ENCODE measurements at regions not wholly inside any gene's neighbourhood (a gene's known extent, or its start where the extent isn't known, plus 50 kb on each side); places are given as distances from the start of the nearest gene placed in this dataset.

- no peaks in the 10 kb centered on the region for H3K36me3 ChIP-seq (ENCODE audit: insufficient read depth, low read length)
- no peak overlapping the region for H3K4me3 ChIP-seq (ENCODE audit: low read length)
- H3K27ac Mint-ChIP-seq: no peak overlapping the region
- ChIA-PET CTCF (no interaction called here), POLR2A (no interaction called here)
- H3K4me3 Mint-ChIP-seq: peak overlapping the region in 3 of 7 donors; percentile 1 to 39 (median 33)
- H3K36me3 Mint-ChIP-seq: peaks cover 0 to 7% (median 0%) of the 10 kb centered on the region in 3 donors
- no peak overlapping the region for H3K27ac ChIP-seq (ENCODE audit: low read depth, low read length)
- H3K9me3 ChIP-seq (ENCODE audit: low read length): no peaks in the 10 kb centered on the region
- DNase-seq: no peak
- H3K4me1 ChIP-seq (ENCODE audit: insufficient read depth, low read length): no peaks in the 10 kb centered on the region
- no peaks in the 10 kb centered on the region for H3K27me3 ChIP-seq (ENCODE audit: insufficient read depth, low read length, poor library complexity, severe bottlenecking)
- no peaks in the 10 kb centered on the region for H3K27me3 Mint-ChIP-seq
- H3K9me3 Mint-ChIP-seq: peaks cover 5 to 23% (median 7%) of the 10 kb centered on the region in 5 donors
- H3K4me1 Mint-ChIP-seq: peaks cover 0 to 7% (median 0%) of the 10 kb centered on the region in 3 donors
These were observed 832.5 kb upstream of the CHAC2 start for GRCh38 chr2:52934920-52935640.

DNA sequence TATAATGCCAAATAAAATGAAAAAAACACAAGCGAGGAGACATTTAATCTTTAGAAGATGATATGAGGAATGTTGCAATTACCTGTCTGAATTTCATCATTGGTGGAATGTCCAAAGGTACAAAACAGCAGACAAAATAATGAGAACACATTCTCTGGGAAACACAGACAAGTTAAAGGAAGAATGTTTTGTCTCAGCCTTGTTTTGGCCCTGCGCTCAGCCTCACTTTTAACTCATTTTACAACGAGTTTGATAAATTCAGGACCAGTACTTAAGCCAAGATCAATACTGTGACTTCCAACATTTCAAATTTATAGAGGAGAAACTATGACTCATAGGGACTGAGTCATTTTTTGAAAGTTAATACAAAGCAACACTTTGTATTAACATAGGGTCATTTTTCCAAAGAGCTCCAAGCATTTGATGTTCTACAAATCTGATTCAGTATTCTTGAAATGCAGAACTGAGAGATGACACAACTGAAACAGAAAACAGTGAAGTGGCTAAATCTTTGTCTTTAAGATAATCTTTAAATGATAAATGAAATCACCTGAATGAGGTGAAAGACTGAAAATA, 833.2 kb upstream of the CHAC2 start:
- H3K27ac Mint-ChIP-seq: peak overlapping the region in 1 of 8 donors; percentile 36
- peaks cover 0 to 7% (median 0%) of the 10 kb centered on the region in 3 donors for H3K4me1 Mint-ChIP-seq
- Histone ChIP-seq H3K27ac (ENCODE audit: low read depth, low read length) (no peak overlapping the region), H3K36me3 (ENCODE audit: insufficient read depth, low read length) (no peaks in the 10 kb centered on the region), H3K4me3 (ENCODE audit: low read length) (no peak overlapping the region), H3K4me1 (ENCODE audit: insufficient read depth, low read length) (no peaks in the 10 kb centered on the region), H3K9me3 (ENCODE audit: low read length) (no peaks in the 10 kb centered on the region), H3K27me3 (ENCODE audit: insufficient read depth, low read length, poor library complexity, severe bottlenecking) (no peaks in the 10 kb centered on the region)
- no peak overlapping the region for H3K4me3 Mint-ChIP-seq
- H3K9me3 Mint-ChIP-seq: peaks cover 5 to 23% (median 10%) of the 10 kb centered on the region in 5 donors
- no peaks in the 10 kb centered on the region for H3K27me3 Mint-ChIP-seq
- no peak for DNase-seq
- CTCF ChIA-PET: no interaction called here
- POLR2A ChIA-PET: no interaction called here
- peaks cover 0 to 7% (median 0%) of the 10 kb centered on the region in 3 donors for H3K36me3 Mint-ChIP-seq

DNA sequence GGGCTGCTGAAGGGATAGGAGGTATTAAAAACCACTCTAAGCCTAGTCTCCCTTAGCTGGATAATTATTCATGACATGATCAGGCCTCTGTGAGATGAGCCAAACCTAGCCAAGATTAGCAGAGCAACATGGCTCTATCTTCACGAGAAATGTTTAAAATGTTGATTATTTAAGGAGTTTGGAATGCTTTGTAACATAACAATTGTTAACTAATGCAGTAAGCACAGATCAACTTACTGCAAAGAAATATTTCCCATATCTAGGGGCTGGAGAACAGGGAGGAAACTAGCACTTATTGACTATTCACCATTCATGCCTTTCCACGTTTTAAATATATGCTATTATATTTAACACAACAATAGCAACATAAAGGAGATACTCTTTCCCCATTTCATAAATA, 833.7 kb upstream of the CHAC2 start:
- no peak overlapping the region for H3K27ac Mint-ChIP-seq
- H3K27ac ChIP-seq (ENCODE audit: low read depth, low read length): no peak overlapping the region
- ChIA-PET POLR2A (no interaction called here), CTCF (no interaction called here)
- H3K36me3 Mint-ChIP-seq: peaks cover 0 to 11% (median 0%) of the 10 kb centered on the region in 3 donors
- DNase-seq: no peak
- no peaks in the 10 kb centered on the region for H3K27me3 ChIP-seq (ENCODE audit: insufficient read depth, low read length, poor library complexity, severe bottlenecking)
- no peaks in the 10 kb centered on the region for H3K27me3 Mint-ChIP-seq
- H3K9me3 ChIP-seq (ENCODE audit: low read length): no peaks in the 10 kb centered on the region
- no peak overlapping the region for H3K4me3 ChIP-seq (ENCODE audit: low read length)
- peaks cover 0 to 7% (median 0%) of the 10 kb centered on the region in 3 donors for H3K4me1 Mint-ChIP-seq
- peaks cover 6 to 23% (median 11%) of the 10 kb centered on the region in 5 donors for H3K9me3 Mint-ChIP-seq
- no peaks in the 10 kb centered on the region for H3K4me1 ChIP-seq (ENCODE audit: insufficient read depth, low read length)
- no peaks in the 10 kb centered on the region for H3K36me3 ChIP-seq (ENCODE audit: insufficient read depth, low read length)
- no peak overlapping the region for H3K4me3 Mint-ChIP-seq

DNA sequence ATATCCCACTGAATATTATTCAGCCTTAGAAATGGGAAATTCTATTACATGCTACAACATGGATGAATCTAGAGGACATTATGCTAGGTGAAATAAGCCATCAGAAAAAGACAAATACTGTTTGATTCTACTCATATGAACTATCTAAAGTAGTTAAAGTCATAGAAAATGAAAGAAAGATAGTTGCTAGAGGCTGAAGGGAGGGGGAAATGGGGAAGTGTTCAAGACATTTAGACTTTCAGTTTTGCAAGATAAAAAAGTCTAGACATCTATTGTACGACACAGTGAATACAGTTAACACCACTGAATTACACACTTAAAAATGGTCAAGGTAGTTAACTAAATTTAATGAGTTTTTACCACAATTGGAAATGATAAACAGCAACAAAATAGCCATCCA, 835.9 kb upstream of the CHAC2 start:
- H3K27me3 ChIP-seq (ENCODE audit: insufficient read depth, low read length, poor library complexity, severe bottlenecking): no peaks in the 10 kb centered on the region
- no peak overlapping the region for H3K27ac ChIP-seq (ENCODE audit: low read depth, low read length)
- Mint-ChIP-seq H3K4me1 (peaks cover 0 to 7% (median 0%) of the 10 kb centered on the region in 3 donors), H3K36me3 (peaks cover 0 to 14% (median 0%) of the 10 kb centered on the region in 3 donors), H3K27ac (no peak overlapping the region), H3K27me3 (no peaks in the 10 kb centered on the region), H3K9me3 (peaks cover 7 to 28% (median 13%) of the 10 kb centered on the region in 5 donors), H3K4me3 (no peak overlapping the region)
- no peak overlapping the region for H3K4me3 ChIP-seq (ENCODE audit: low read length)
- ChIA-PET CTCF (no interaction called here), POLR2A (no interaction called here)
- H3K9me3 ChIP-seq (ENCODE audit: low read length): no peaks in the 10 kb centered on the region
- no peaks in the 10 kb centered on the region for H3K4me1 ChIP-seq (ENCODE audit: insufficient read depth, low read length)
- no peaks in the 10 kb centered on the region for H3K36me3 ChIP-seq (ENCODE audit: insufficient read depth, low read length)
- DNase-seq: no peak

DNA sequence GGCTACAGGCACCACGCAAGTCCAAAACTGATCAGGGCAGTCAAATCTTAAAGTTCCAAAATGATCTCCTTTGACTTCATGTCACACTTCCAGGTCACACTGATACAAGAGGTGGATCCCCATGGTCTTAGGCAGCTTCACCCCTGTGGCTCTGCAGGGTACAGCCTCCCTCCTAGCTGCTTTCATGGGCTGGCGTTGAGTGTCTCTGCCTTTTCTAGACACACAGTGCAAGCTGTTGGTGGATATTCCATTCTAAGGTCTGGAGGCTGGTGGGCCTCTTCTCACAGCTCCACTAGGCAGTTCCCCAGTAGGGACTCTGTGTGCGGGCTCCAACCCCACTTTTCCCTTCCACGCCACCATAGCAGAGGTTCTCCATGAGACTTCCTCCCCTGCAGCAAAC, 838.2 kb upstream of the CHAC2 start:
- Mint-ChIP-seq H3K9me3 (peaks cover 10 to 26% (median 13%) of the 10 kb centered on the region in 5 donors), H3K27me3 (no peaks in the 10 kb centered on the region), H3K4me3 (no peak overlapping the region), H3K36me3 (peaks cover 0 to 14% (median 0%) of the 10 kb centered on the region in 3 donors), H3K27ac (no peak overlapping the region), H3K4me1 (no peaks in the 10 kb centered on the region)
- CTCF ChIA-PET: no interaction called here
- no peaks in the 10 kb centered on the region for H3K27me3 ChIP-seq (ENCODE audit: insufficient read depth, low read length, poor library complexity, severe bottlenecking)
- no peak overlapping the region for H3K4me3 ChIP-seq (ENCODE audit: low read length)
- no peak for DNase-seq
- no peaks in the 10 kb centered on the region for H3K9me3 ChIP-seq (ENCODE audit: low read length)
- H3K36me3 ChIP-seq (ENCODE audit: insufficient read depth, low read length): no peaks in the 10 kb centered on the region
- POLR2A ChIA-PET: no interaction called here
- H3K27ac ChIP-seq (ENCODE audit: low read depth, low read length): no peak overlapping the region
- H3K4me1 ChIP-seq (ENCODE audit: insufficient read depth, low read length): no peaks in the 10 kb centered on the region

- H3K4me3 Mint-ChIP-seq: no peak overlapping the region
- H3K36me3 ChIP-seq (ENCODE audit: insufficient read depth, low read length): no peaks in the 10 kb centered on the region
- no peak overlapping the region for H3K27ac Mint-ChIP-seq
- ChIA-PET POLR2A (no interaction called here), CTCF (no interaction called here)
- no peaks in the 10 kb centered on the region for H3K27me3 ChIP-seq (ENCODE audit: insufficient read depth, low read length, poor library complexity, severe bottlenecking)
- H3K27me3 Mint-ChIP-seq: no peaks in the 10 kb centered on the region
- no peaks in the 10 kb centered on the region for H3K36me3 Mint-ChIP-seq
- no peak for DNase-seq
- H3K9me3 ChIP-seq (ENCODE audit: low read length): no peaks in the 10 kb centered on the region
- H3K4me3 ChIP-seq (ENCODE audit: low read length): no peak overlapping the region
- H3K9me3 Mint-ChIP-seq: peaks cover 0 to 13% (median 0%) of the 10 kb centered on the region in 5 donors
- no peaks in the 10 kb centered on the region for H3K4me1 Mint-ChIP-seq
- no peak overlapping the region for H3K27ac ChIP-seq (ENCODE audit: low read depth, low read length)
- H3K4me1 ChIP-seq (ENCODE audit: insufficient read depth, low read length): no peaks in the 10 kb centered on the region
These were observed 847.9 kb upstream of the CHAC2 start for GRCh38 chr2:52919673-52920072.

DNA sequence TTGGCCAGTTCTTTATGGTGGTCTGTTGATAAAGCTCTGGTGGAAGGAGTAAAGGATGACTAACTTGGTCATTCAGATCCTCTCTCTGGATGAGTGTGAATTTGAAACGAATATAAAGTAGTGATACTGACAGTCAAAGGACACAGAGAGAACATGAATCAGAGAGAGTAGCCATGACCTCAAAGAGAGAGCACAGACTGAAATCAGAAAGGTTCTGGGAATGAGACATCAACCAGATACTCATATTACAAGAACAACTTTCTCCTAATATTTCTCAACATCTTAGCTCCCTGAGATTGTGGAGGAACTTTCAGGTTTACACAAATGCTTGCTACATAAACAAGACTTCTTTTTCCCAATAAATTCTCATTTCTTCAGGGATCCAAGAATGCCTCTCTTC, 849.1 kb upstream of the CHAC2 start:
- Histone ChIP-seq H3K27ac (ENCODE audit: low read depth, low read length) (no peak overlapping the region), H3K4me1 (ENCODE audit: insufficient read depth, low read length) (no peaks in the 10 kb centered on the region), H3K36me3 (ENCODE audit: insufficient read depth, low read length) (no peaks in the 10 kb centered on the region), H3K4me3 (ENCODE audit: low read length) (no peak overlapping the region), H3K9me3 (ENCODE audit: low read length) (no peaks in the 10 kb centered on the region), H3K27me3 (ENCODE audit: insufficient read depth, low read length, poor library complexity, severe bottlenecking) (no peaks in the 10 kb centered on the region)
- DNase-seq: no peak
- Mint-ChIP-seq H3K27me3 (no peaks in the 10 kb centered on the region), H3K4me3 (no peak overlapping the region), H3K9me3 (peaks cover 0 to 10% (median 0%) of the 10 kb centered on the region in 5 donors), H3K4me1 (no peaks in the 10 kb centered on the region), H3K27ac (no peak overlapping the region), H3K36me3 (no peaks in the 10 kb centered on the region)
- CTCF ChIA-PET: no interaction called here
- POLR2A ChIA-PET: no interaction called here

GRCh38 chr2:52916981-52917380, 850.6 kb upstream of the CHAC2 start:
- H3K27me3 Mint-ChIP-seq: no peaks in the 10 kb centered on the region
- Histone ChIP-seq H3K36me3 (ENCODE audit: insufficient read depth, low read length) (no peaks in the 10 kb centered on the region), H3K4me1 (ENCODE audit: insufficient read depth, low read length) (no peaks in the 10 kb centered on the region), H3K27me3 (ENCODE audit: insufficient read depth, low read length, poor library complexity, severe bottlenecking) (no peaks in the 10 kb centered on the region), H3K9me3 (ENCODE audit: low read length) (no peaks in the 10 kb centered on the region), H3K4me3 (ENCODE audit: low read length) (no peak overlapping the region), H3K27ac (ENCODE audit: low read depth, low read length) (no peak overlapping the region)
- no peak overlapping the region for H3K27ac Mint-ChIP-seq
- POLR2A ChIA-PET: no interaction called here
- no peak for DNase-seq
- no peaks in the 10 kb centered on the region for H3K36me3 Mint-ChIP-seq
- H3K9me3 Mint-ChIP-seq: peaks cover 0 to 10% (median 1%) of the 10 kb centered on the region in 5 donors
- no peak overlapping the region for H3K4me3 Mint-ChIP-seq
- CTCF ChIA-PET: no interaction called here
- H3K4me1 Mint-ChIP-seq: no peaks in the 10 kb centered on the region

All from CD8-positive, alpha-beta memory T cell (primary cell).